B cell (primary cell): ENCODE measurements at regions not wholly inside any gene's neighbourhood (a gene's known extent, or its start where the extent isn't known, plus 50 kb on each side); places are given as distances from the start of the nearest gene placed in this dataset.

Source experiments
- ATAC-seq: fragments of 200-7000 bp; cut with Tn5 transposase; one replicate; pipeline ENCODE4 v1.10.0; 2021; ENCODE audit warnings: low read depth, mild to moderate bottlenecking, moderate number of reproducible peaks, moderate library complexity
- CTCF ChIA-PET: fragments of 350-600 bp; sonication (Branson Sonifier 250); formaldehyde crosslinking; loops from one replicate; lab custom pipeline; 2021; ENCODE audit warnings: antibody characterized with exemption, inconsistent platforms; lab: Charles Lee
- POLR2A ChIA-PET: fragments of 350-600 bp; sonication (Branson Sonifier 250); formaldehyde crosslinking; loops from one replicate; lab custom pipeline; 2021; ENCODE audit warnings: antibody characterized with exemption; lab: Charles Lee
- DNase-seq: peaks from one replicate; pipeline ENCODE4 v3.0.0; 2013
- H2AFZ ChIP-seq: 2 replicates; pipeline ENCODE4 v1.6.1; 2012; ENCODE audit warnings: mild to moderate bottlenecking, low read depth, low read length; ENCODE audit not compliant: insufficient read depth, poor library complexity, severe bottlenecking
- H3K27ac ChIP-seq, 2 donors: 1 replicate in 1 of 2; 2 replicates in 1 of 2; pipeline ENCODE4 v1.5.1; 2012 to 2013; ENCODE audit warnings: low read length in 2 of 2, mild to moderate bottlenecking in 2 of 2, moderate library complexity in 1 of 2
- H3K27me3 ChIP-seq, 4 experiments: fragments of 200-600 bp in 1 of 4; sonication (generic) in 1 of 4; replicated peaks in 1 of 4; 1 replicate in 2 of 4; 2 replicates in 2 of 4; pipeline versions ENCODE4 v1.6.1 to v1.7.0; 2013 to 2016; ENCODE audit warnings: low read length in 3 of 4, mild to moderate bottlenecking in 2 of 4, mixed read lengths in 1 of 4, moderate library complexity in 1 of 4; ENCODE audit not compliant: insufficient read depth in 4 of 4, control insufficient read depth in 3 of 4; ENCODE audit errors: control extremely low read depth in 1 of 4
- H3K36me3 ChIP-seq, 2 experiments: replicated peaks in 1 of 2; 1 replicate in 1 of 2; 2 replicates in 1 of 2; pipeline versions ENCODE4 v1.6.1 to v1.7.1; 2013; ENCODE audit warnings: low read length in 1 of 2; ENCODE audit not compliant: insufficient read depth in 2 of 2, control insufficient read depth in 1 of 2; ENCODE audit errors: control extremely low read depth in 1 of 2, extremely low read depth in 1 of 2
- H3K4me1 ChIP-seq, 2 donors: fragments of 200-600 bp in 1 of 2; sonication (generic) in 1 of 2; 1 replicate in 1 of 2; 2 replicates in 1 of 2; pipeline versions ENCODE4 v1.5.1 to v1.6.1; 2013 to 2017; ENCODE audit warnings: low read length in 2 of 2; ENCODE audit not compliant: control insufficient read depth in 2 of 2, insufficient read depth in 2 of 2
- H3K4me2 ChIP-seq: replicated peaks from 2 replicates; pipeline ENCODE3; 2012; ENCODE audit warnings: mild to moderate bottlenecking, low read depth, low read length; ENCODE audit not compliant: poor library complexity, severe bottlenecking
- H3K4me3 ChIP-seq, 5 experiments: fragments of 200-600 bp in 1 of 5; sonication (generic) in 1 of 5; 1 replicate in 3 of 5; 2 replicates in 2 of 5; pipeline versions ENCODE4 v1.5.1 to v1.7.0; 2011 to 2016; ENCODE audit warnings: low read length in 4 of 5, mild to moderate bottlenecking in 4 of 5, low read depth in 2 of 5, control low read depth in 1 of 5, moderate library complexity in 1 of 5; ENCODE audit not compliant: insufficient read depth in 1 of 5; ENCODE audit errors: control extremely low read depth in 1 of 5, extremely low read depth in 1 of 5
- H3K79me2 ChIP-seq: fragments of 200-600 bp; sonication (generic); one replicate; pipeline ENCODE4 v1.6.0; 2016; ENCODE audit warnings: low read length; ENCODE audit not compliant: control insufficient read depth, insufficient read depth
- H3K9ac ChIP-seq: fragments of 200-600 bp; sonication (generic); 2 replicates; pipeline ENCODE4 v1.6.1; 2017; ENCODE audit warnings: mild to moderate bottlenecking, low read length, moderate library complexity
- H3K9me3 ChIP-seq, 3 donors: one replicate each; pipeline versions ENCODE4 v1.6.1 to v1.7.1; 2013; ENCODE audit warnings: low read length in 2 of 3; ENCODE audit not compliant: control insufficient read depth in 2 of 3, insufficient read depth in 1 of 3; ENCODE audit errors: control extremely low read depth in 1 of 3
- H4K20me1 ChIP-seq: 2 replicates; pipeline ENCODE4 v1.6.0; 2012; ENCODE audit warnings: mild to moderate bottlenecking, low read length; ENCODE audit not compliant: insufficient read depth, control insufficient read depth, poor library complexity, severe bottlenecking
- H3K27ac Mint-ChIP-seq: one replicate; pipeline ENCODE4 v1.8.0; 2021; ENCODE audit warnings: mixed read lengths
- H3K27me3 Mint-ChIP-seq: one replicate; pipeline ENCODE4 v1.8.0; 2021; ENCODE audit warnings: mixed read lengths
- H3K4me1 Mint-ChIP-seq: one replicate; pipeline ENCODE4 v1.8.0; 2021; ENCODE audit warnings: mixed read lengths
- H3K4me3 Mint-ChIP-seq: one replicate; pipeline ENCODE4 v1.8.0; 2021; ENCODE audit warnings: mixed read lengths
- H3K9me3 Mint-ChIP-seq: one replicate; pipeline ENCODE4 v1.8.0; 2022; ENCODE audit warnings: mixed read lengths; ENCODE audit not compliant: insufficient read depth
- EZH2 ChIP-seq: IDR thresholded peaks from 2 replicates; pipeline ENCODE4 v1.6.1; 2012; ENCODE audit warnings: borderline replicate concordance, low read depth, mild to moderate bottlenecking, moderate library complexity, low read length; ENCODE audit not compliant: insufficient read depth, poor library complexity, severe bottlenecking
- WGBS: methylation state at CpG from one replicate; pipeline ENCODE4 v1.1.5; 2013; ENCODE audit warnings: missing lambda C conversion rate; ENCODE audit not compliant: insufficient coverage; 5-methylcytosine and 5-hydroxymethylcytosine counted together
- intact Hi-C: fragments of 100-400 bp; cut with micrococcal nuclease; formaldehyde crosslinking; loops from one replicate; pipeline ENCODE4 v1.10.0; 2022
- TF ChIP-seq, protein P1 (sequence below): fragments of 200-600 bp; IDR thresholded peaks from one replicate; pipeline ENCODE4 v1.8.0; 2022; ENCODE audit warnings: antibody characterized with exemption, mild to moderate bottlenecking

DNA sequence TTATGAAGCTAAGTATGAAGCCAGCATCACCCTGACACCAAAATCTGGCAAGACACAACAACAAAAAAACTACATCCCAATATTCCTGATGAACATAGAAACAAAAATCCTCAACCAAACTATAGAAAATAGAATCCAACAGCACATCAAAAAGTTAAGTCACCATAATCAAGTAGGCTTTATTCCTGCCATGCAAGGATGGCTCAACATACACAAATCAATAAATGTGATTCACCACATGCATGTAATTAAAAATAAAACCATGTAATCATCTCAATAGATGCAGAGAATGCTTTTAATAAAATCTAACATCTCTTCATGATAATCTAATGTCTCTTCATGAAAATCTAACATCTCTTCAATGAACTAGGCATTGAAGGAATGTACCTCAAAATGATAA is 249.4 kb upstream of the GK2 start:
- no peak for ATAC-seq
- intact Hi-C loops = no loop called here

DNA sequence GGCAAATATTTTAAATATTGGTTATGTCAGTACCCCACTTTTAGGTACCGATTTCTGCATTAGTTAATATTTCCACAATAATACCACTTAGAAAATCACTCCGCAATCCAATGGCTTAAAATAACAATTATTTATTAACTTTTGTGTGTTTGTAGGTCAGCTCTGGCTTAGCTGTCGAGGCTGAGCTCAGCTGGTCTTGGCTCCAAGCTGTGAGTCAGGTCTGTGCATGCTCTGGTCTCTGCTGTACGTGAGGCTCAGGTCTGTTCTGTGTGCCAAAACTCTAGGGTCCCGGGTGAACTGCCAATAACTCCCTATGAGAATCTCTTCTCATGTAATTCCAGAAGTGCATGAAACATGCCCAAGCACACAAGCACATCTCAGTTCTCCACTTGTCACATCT is 245.8 kb upstream of the GK2 start:
- H3K4me2 ChIP-seq = no peak overlapping the region
- no peak overlapping the region for H3K27ac ChIP-seq
- peaks cover 5% of the 10 kb centered on the region for H3K9me3 Mint-ChIP-seq
- no peak overlapping the region for H2AFZ ChIP-seq
- H3K79me2 ChIP-seq = no peaks in the 10 kb centered on the region
- CTCF ChIA-PET = no interaction called here
- H3K4me1 ChIP-seq = no peaks in the 10 kb centered on the region
- no peaks in the 10 kb centered on the region for H3K4me1 Mint-ChIP-seq
- H3K27ac Mint-ChIP-seq = no peak overlapping the region
- H3K36me3 ChIP-seq = no peaks in the 10 kb centered on the region
- POLR2A ChIA-PET = no interaction called here
- ATAC-seq (no peak), DNase-seq (no peak)
- TF ChIP-seq, protein P1, sequence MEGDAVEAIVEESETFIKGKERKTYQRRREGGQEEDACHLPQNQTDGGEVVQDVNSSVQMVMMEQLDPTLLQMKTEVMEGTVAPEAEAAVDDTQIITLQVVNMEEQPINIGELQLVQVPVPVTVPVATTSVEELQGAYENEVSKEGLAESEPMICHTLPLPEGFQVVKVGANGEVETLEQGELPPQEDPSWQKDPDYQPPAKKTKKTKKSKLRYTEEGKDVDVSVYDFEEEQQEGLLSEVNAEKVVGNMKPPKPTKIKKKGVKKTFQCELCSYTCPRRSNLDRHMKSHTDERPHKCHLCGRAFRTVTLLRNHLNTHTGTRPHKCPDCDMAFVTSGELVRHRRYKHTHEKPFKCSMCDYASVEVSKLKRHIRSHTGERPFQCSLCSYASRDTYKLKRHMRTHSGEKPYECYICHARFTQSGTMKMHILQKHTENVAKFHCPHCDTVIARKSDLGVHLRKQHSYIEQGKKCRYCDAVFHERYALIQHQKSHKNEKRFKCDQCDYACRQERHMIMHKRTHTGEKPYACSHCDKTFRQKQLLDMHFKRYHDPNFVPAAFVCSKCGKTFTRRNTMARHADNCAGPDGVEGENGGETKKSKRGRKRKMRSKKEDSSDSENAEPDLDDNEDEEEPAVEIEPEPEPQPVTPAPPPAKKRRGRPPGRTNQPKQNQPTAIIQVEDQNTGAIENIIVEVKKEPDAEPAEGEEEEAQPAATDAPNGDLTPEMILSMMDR = no peak
- TF ChIP-seq EZH2 = no peak
- WGBS = 94% methylated on average over 2 of the region's 5 CpGs
- no peaks in the 10 kb centered on the region for H3K27me3 ChIP-seq
- H3K4me3 ChIP-seq = no peak overlapping the region
- no peaks in the 10 kb centered on the region for H3K27me3 Mint-ChIP-seq
- H3K9ac ChIP-seq = no peak overlapping the region
- intact Hi-C loops = no loop called here
- no peak overlapping the region for H3K4me3 Mint-ChIP-seq
- H3K9me3 ChIP-seq = peaks cover 0 to 5% (median 2%) of the 10 kb centered on the region in 3 donors
- no peaks in the 10 kb centered on the region for H4K20me1 ChIP-seq

More for the DNA sequence above, 249.4 kb upstream of the GK2 start:
- Histone ChIP-seq H3K27ac (no peak overlapping the region), H3K9me3 (peaks cover 0 to 8% (median 2%) of the 10 kb centered on the region in 3 donors), H3K9ac (no peak overlapping the region), H3K4me1 (no peaks in the 10 kb centered on the region), H3K79me2 (no peaks in the 10 kb centered on the region), H3K4me3 (no peak overlapping the region), H2AFZ (no peak overlapping the region), H3K4me2 (no peak overlapping the region), H4K20me1 (no peaks in the 10 kb centered on the region), H3K36me3 (no peaks in the 10 kb centered on the region), H3K27me3 (no peaks in the 10 kb centered on the region)
- Mint-ChIP-seq H3K9me3 (peaks cover 10% of the 10 kb centered on the region), H3K27me3 (peaks cover 5% of the 10 kb centered on the region), H3K4me1 (no peaks in the 10 kb centered on the region), H3K27ac (no peak overlapping the region), H3K4me3 (no peak overlapping the region)
- no peak for DNase-seq
- ChIA-PET POLR2A (no interaction called here), CTCF (no interaction called here)
- TF ChIP-seq, protein P1 = no peak
- TF ChIP-seq EZH2 = no peak
